ENCODE measurements at regions not wholly inside any gene's neighbourhood (a gene's known extent, or its start where the extent isn't known, plus 50 kb on each side); places are given as distances from the start of the nearest gene placed in this dataset.
A peak's percentile ranks its signal among the peaks of the same experiment; 100 is the strongest.

DNA sequence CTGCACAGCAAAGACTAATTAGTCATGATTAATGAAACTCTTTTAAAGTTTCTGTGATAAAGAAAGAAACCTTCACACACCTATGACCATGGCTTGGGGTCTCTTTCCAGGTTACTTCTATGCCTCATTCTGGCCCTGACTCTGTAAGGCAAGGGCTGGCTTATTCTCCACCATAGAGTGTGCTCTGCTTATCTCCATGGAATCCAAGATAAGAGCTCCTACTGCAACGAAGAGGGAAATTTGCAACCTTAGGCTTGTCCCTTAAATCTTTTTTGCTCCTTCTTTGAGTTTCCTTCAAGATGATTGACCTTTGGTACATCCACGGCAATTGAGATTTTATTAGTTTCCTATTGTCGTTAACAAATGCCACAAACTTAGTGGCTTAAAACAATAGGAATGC is 239.9 kb downstream of the SPRY2 start:
- Histone ChIP-seq H3K9me3 (ENCODE audit: control insufficient read depth in 4 of 4, low read length in 3 of 4) (no peaks in the 10 kb centered on the region), H3K27me3 (ENCODE audit: control insufficient read depth in 4 of 4, insufficient read depth in 4 of 4, low read length in 3 of 4) (no peaks in the 10 kb centered on the region), H3K36me3 (ENCODE audit: control insufficient read depth in 4 of 4, insufficient read depth in 3 of 4, low read depth in 1 of 4, low read length in 3 of 4) (no peaks in the 10 kb centered on the region), H3K9ac (ENCODE audit: low read depth in 1 of 2, low read length in 2 of 2) (no peak overlapping the region), H3K27ac (ENCODE audit: low read depth in 1 of 2, low read length in 2 of 2) (no peak overlapping the region), H3K4me3 (ENCODE audit: low read depth in 1 of 3, low read length in 3 of 3) (no peak overlapping the region), H3K4me1 (ENCODE audit: control insufficient read depth in 4 of 4, insufficient read depth in 4 of 4, low read length in 3 of 4) (peaks cover 0 to 4% (median 2%) of the 10 kb centered on the region in 4 donors)
- TF ChIP-seq EGR1 (IDR thresholded peaks at IDR 0.05; ENCODE audit: low read depth in 2 of 2), result no peak
- TF ChIP-seq HNF4A (conservative IDR thresholded peaks at IDR 0.05), result no peak
- no peak for TF ChIP-seq RAD21 (IDR thresholded peaks at IDR 0.05)
- TF ChIP-seq, protein P1, sequence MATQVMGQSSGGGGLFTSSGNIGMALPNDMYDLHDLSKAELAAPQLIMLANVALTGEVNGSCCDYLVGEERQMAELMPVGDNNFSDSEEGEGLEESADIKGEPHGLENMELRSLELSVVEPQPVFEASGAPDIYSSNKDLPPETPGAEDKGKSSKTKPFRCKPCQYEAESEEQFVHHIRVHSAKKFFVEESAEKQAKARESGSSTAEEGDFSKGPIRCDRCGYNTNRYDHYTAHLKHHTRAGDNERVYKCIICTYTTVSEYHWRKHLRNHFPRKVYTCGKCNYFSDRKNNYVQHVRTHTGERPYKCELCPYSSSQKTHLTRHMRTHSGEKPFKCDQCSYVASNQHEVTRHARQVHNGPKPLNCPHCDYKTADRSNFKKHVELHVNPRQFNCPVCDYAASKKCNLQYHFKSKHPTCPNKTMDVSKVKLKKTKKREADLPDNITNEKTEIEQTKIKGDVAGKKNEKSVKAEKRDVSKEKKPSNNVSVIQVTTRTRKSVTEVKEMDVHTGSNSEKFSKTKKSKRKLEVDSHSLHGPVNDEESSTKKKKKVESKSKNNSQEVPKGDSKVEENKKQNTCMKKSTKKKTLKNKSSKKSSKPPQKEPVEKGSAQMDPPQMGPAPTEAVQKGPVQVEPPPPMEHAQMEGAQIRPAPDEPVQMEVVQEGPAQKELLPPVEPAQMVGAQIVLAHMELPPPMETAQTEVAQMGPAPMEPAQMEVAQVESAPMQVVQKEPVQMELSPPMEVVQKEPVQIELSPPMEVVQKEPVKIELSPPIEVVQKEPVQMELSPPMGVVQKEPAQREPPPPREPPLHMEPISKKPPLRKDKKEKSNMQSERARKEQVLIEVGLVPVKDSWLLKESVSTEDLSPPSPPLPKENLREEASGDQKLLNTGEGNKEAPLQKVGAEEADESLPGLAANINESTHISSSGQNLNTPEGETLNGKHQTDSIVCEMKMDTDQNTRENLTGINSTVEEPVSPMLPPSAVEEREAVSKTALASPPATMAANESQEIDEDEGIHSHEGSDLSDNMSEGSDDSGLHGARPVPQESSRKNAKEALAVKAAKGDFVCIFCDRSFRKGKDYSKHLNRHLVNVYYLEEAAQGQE (IDR thresholded peaks at IDR 0.05), result no peak
- DNase-seq (ENCODE audit: low spot score), result no peak
- WGBS, result 62% methylated on average over 3 of the region's 3 CpGs

DNA sequence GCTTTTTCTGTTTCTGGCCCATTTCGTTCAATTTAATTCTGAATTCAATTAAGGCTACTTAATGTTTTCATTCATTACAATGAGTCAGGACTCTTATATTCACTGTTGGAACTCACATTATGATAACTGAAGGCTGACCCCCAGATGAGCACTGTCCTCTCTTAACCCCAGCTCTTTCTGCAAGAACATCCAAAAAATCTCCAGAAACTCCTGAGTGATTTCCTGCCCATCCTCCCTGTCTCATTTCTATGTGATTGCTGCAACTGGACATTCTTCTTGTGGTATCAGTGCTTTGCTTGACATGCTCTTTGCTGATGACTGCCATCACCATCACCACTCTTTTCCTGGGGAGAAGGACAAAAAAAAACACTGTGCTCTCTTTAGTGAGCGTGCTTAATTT is 240.3 kb downstream of the SPRY2 start:
- H3K27ac ChIP-seq (ENCODE audit: low read depth in 1 of 2, low read length in 2 of 2), result no peak overlapping the region
- no peaks in the 10 kb centered on the region for H3K27me3 ChIP-seq (ENCODE audit: control insufficient read depth in 4 of 4, insufficient read depth in 4 of 4, low read length in 3 of 4)
- H3K4me1 ChIP-seq (ENCODE audit: control insufficient read depth in 4 of 4, insufficient read depth in 4 of 4, low read length in 3 of 4), result peaks cover 0 to 4% (median 2%) of the 10 kb centered on the region in 4 donors
- H3K4me3 ChIP-seq (ENCODE audit: low read depth in 1 of 3, low read length in 3 of 3), result no peak overlapping the region
- no peak for DNase-seq (ENCODE audit: low spot score)
- 87% methylated on average over 2 of the region's 2 CpGs for WGBS
- no peaks in the 10 kb centered on the region for H3K9me3 ChIP-seq (ENCODE audit: control insufficient read depth in 4 of 4, low read length in 3 of 4)
- TF ChIP-seq FOXA2 (IDR thresholded peaks at IDR 0.05) (no peak), JUND (IDR thresholded peaks at IDR 0.05) (no peak), RAD21 (IDR thresholded peaks at IDR 0.05) (peak in 1 of 2 donors; percentile 37), GABPA (IDR thresholded peaks at IDR 0.05 in 1 of 2, conservative IDR thresholded peaks at IDR 0.05 in 1 of 2) (no peak), TAF1 (conservative IDR thresholded peaks at IDR 0.05) (no peak), FOXA1 (IDR thresholded peaks at IDR 0.05) (no peak), YY1 (IDR thresholded peaks at IDR 0.05) (no peak), RXRA (IDR thresholded peaks at IDR 0.05) (peak; percentile 50)
- TF ChIP-seq, protein P2, sequence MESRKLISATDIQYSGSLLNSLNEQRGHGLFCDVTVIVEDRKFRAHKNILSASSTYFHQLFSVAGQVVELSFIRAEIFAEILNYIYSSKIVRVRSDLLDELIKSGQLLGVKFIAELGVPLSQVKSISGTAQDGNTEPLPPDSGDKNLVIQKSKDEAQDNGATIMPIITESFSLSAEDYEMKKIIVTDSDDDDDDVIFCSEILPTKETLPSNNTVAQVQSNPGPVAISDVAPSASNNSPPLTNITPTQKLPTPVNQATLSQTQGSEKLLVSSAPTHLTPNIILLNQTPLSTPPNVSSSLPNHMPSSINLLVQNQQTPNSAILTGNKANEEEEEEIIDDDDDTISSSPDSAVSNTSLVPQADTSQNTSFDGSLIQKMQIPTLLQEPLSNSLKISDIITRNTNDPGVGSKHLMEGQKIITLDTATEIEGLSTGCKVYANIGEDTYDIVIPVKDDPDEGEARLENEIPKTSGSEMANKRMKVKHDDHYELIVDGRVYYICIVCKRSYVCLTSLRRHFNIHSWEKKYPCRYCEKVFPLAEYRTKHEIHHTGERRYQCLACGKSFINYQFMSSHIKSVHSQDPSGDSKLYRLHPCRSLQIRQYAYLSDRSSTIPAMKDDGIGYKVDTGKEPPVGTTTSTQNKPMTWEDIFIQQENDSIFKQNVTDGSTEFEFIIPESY (IDR thresholded peaks at IDR 0.05), result no peak
- TF ChIP-seq, protein P3, sequence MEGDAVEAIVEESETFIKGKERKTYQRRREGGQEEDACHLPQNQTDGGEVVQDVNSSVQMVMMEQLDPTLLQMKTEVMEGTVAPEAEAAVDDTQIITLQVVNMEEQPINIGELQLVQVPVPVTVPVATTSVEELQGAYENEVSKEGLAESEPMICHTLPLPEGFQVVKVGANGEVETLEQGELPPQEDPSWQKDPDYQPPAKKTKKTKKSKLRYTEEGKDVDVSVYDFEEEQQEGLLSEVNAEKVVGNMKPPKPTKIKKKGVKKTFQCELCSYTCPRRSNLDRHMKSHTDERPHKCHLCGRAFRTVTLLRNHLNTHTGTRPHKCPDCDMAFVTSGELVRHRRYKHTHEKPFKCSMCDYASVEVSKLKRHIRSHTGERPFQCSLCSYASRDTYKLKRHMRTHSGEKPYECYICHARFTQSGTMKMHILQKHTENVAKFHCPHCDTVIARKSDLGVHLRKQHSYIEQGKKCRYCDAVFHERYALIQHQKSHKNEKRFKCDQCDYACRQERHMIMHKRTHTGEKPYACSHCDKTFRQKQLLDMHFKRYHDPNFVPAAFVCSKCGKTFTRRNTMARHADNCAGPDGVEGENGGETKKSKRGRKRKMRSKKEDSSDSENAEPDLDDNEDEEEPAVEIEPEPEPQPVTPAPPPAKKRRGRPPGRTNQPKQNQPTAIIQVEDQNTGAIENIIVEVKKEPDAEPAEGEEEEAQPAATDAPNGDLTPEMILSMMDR (IDR thresholded peaks at IDR 0.05; ENCODE audit: low read depth, low read length, missing input control), result no peak
- TF ChIP-seq, protein P1 (IDR thresholded peaks at IDR 0.05), result no peak
- H3K36me3 ChIP-seq (ENCODE audit: control insufficient read depth in 4 of 4, insufficient read depth in 3 of 4, low read depth in 1 of 4, low read length in 3 of 4), result no peaks in the 10 kb centered on the region
- no peak overlapping the region for H3K9ac ChIP-seq (ENCODE audit: low read depth in 1 of 2, low read length in 2 of 2)

Measured in liver (tissue), 8 donors.